GM06990 (cell line): ENCODE measurements at regions not wholly inside any gene's neighbourhood (a gene's known extent, or its start where the extent isn't known, plus 50 kb on each side); places are given as distances from the start of the nearest gene placed in this dataset.

Experiments
- DNase-seq: peaks from one replicate; pipeline ENCODE4 v3.0.0-alpha.2; 2011; ENCODE audit not compliant: insufficient read length; ENCODE audit errors: extremely low read depth
- H3K27me3 ChIP-seq: replicated peaks from 2 replicates; pipeline ENCODE4 v1.6.0; 2011; ENCODE audit warnings: low read length; ENCODE audit not compliant: control insufficient read depth, insufficient read depth
- H3K36me3 ChIP-seq: 2 replicates; pipeline ENCODE4 v1.5.1; 2011; ENCODE audit warnings: low read length; ENCODE audit not compliant: control insufficient read depth, insufficient read depth
- H3K4me3 ChIP-seq: replicated peaks from 2 replicates; pipeline ENCODE4 v1.5.1; 2011; ENCODE audit warnings: low read depth, mild to moderate bottlenecking, control low read depth, low read length
- TF ChIP-seq, protein P1 (sequence below): IDR thresholded peaks from 2 replicates; pipeline ENCODE4 v1.5.1; 2011; ENCODE audit warnings: low read length, control low read depth, mild to moderate bottlenecking, inconsistent platforms; ENCODE audit not compliant: insufficient read depth, poor library complexity, severe bottlenecking

DNA sequence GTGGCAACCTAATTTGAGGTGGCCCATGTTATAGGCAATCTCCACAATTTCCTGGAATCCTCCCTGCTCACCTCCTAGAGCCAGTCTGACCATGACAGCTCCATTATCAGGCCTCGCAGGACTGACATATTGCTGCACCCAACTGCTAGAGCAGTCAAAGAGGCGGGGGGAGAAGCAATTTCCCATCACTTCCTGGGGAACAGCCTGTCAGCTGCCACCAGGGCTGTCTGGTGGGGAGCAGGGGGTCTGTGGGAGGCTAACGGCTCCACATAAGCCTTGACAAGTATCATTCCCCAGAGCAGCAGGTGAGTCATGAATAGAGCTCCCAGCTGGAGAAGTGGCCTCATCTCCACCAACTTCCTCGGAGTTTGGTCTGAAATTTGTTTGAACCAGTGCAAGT lies 322.9 kb downstream of the MATN1 start:
- no peak overlapping the region for H3K4me3 ChIP-seq
- no peak for DNase-seq
- TF ChIP-seq, protein P1, sequence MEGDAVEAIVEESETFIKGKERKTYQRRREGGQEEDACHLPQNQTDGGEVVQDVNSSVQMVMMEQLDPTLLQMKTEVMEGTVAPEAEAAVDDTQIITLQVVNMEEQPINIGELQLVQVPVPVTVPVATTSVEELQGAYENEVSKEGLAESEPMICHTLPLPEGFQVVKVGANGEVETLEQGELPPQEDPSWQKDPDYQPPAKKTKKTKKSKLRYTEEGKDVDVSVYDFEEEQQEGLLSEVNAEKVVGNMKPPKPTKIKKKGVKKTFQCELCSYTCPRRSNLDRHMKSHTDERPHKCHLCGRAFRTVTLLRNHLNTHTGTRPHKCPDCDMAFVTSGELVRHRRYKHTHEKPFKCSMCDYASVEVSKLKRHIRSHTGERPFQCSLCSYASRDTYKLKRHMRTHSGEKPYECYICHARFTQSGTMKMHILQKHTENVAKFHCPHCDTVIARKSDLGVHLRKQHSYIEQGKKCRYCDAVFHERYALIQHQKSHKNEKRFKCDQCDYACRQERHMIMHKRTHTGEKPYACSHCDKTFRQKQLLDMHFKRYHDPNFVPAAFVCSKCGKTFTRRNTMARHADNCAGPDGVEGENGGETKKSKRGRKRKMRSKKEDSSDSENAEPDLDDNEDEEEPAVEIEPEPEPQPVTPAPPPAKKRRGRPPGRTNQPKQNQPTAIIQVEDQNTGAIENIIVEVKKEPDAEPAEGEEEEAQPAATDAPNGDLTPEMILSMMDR: no peak

GRCh38 chr1:30399026-30399425 lies 324.4 kb downstream of the MATN1 start:
- Histone ChIP-seq H3K36me3 (no peaks in the 10 kb centered on the region), H3K4me3 (no peak overlapping the region), H3K27me3 (no peaks in the 10 kb centered on the region)
- TF ChIP-seq, protein P1: no peak
- no peak for DNase-seq

More for the DNA sequence above, 322.9 kb downstream of the MATN1 start:
- no peaks in the 10 kb centered on the region for H3K36me3 ChIP-seq
- no peaks in the 10 kb centered on the region; the same call in 1 of the 2 replicates for H3K27me3 ChIP-seq

GRCh38 chr1:30397576-30397975 lies 325.8 kb downstream of the MATN1 start:
- no peak for DNase-seq
- H3K36me3 ChIP-seq: no peaks in the 10 kb centered on the region
- no peaks in the 10 kb centered on the region for H3K27me3 ChIP-seq
- TF ChIP-seq, protein P1: no peak
- H3K4me3 ChIP-seq: no peak overlapping the region

DNA sequence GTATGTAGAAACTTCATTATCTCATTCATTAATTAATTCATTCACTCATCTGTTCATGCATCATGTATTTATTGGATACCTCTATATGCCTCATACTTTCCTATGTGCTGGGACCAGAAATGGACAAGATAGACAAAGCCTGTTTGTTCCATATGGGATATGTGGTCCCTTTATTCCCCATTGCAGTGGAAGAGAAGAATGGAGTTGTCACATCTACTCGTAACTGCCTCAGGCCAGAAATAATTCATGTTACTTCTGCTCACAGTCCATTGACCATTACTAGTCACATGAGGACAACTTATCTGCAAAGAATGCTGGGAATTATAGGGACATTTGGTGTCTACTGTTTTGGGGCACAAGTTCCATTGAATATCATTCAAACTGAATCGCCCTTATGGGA lies 327.8 kb downstream of the MATN1 start:
- TF ChIP-seq, protein P1: no peak
- Histone ChIP-seq H3K36me3 (no peaks in the 10 kb centered on the region), H3K27me3 (no peaks in the 10 kb centered on the region), H3K4me3 (no peak overlapping the region)
- DNase-seq: no peak

DNA sequence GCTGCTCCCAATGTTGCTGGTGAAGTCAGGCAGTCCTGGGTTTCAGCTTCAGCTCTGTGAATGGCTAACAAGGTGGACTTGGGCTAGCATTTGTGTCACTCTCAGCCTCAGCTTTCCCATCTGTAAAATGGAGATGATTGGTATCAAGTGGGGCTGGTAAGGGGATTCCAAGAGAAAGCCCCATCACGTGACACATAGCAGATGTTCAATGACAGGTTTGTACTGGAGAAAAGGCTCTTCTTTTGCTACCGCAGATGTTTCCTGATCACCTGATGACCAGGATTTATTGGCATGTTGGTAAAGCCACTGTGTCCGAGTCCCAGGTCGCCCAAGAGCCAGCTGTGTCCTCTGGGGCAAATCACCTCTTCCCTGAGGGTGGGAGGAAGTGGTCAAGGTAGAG lies 335.0 kb downstream of the MATN1 start:
- no peaks in the 10 kb centered on the region; the same call in 1 of the 2 replicates for H3K27me3 ChIP-seq
- H3K4me3 ChIP-seq: no peak overlapping the region
- no peaks in the 10 kb centered on the region for H3K36me3 ChIP-seq
- TF ChIP-seq, protein P1: no peak
- no peak for DNase-seq
